ENCODE measurements at regions not wholly inside any gene's neighbourhood (a gene's known extent, or its start where the extent isn't known, plus 50 kb on each side); places are given as distances from the start of the nearest gene placed in this dataset.
A peak's percentile ranks its signal among the peaks of the same experiment; 100 is the strongest.

DNA sequence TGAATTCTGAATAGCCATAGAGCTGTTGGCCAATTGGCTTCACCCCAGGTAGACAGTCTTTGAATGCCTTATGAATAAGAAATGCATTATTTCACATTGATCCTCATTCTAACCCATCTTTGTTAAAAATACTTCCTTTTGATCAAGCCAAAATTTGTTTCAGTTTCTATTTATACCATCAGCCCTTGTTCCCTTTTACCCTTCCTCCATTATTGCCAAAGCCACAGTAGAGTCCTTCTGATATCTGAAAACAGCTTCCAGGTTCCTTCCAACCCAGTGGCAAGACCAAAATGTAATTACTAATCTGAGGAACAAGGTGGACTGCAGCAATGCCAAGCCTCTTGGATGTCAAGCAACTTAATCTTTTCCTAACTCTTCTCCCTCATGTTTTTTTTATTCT, 458.8 kb downstream of the BUD13 start:
- DNase-seq (ENCODE audit: low read depth, low spot score) = no peak
- H3K4me3 ChIP-seq (ENCODE audit: low read length) = no peak overlapping the region

DNA sequence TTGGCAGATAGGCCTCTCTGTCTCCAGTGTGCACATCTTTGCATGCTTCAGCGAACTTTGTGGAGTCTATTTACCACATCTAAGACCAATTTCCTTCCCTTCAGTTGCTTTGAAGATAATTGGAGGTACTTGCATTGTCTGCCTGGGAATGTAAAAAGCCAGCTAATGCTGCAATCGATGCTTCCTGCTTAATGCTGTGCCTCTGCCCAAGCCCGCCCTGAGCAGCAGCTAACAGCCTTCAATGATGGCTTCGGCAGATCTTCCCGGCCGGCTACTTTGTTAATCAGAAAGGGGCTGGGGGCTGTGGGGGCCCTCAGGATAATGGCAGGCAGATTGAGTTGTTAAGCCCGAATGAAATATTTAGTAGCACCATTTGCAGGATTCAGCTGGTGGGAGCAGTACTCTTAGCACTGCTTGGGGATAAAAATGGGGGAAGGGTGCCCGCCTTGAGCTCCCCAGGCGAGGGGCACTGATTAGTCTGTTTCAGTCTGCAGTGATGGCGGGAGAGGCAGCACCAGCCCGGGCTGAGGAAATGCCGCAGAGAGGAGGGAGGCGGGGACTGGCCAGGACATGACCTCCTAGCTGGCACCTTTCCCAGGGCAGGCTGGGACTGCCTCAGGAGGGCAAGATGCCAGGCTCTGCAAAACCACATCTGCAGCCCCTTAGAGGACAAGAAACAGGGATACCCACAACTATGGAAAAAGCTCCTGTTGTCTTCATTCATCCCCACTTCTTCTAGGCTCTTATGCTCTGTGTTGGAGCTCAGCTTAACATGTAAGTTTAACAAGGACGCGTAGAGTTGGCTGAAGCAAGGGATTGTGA, 460.0 kb downstream of the BUD13 start:
- H3K4me3 ChIP-seq (ENCODE audit: low read length) = no peak overlapping the region
- peak; percentile 66 for DNase-seq (ENCODE audit: low read depth, low spot score)

DNA sequence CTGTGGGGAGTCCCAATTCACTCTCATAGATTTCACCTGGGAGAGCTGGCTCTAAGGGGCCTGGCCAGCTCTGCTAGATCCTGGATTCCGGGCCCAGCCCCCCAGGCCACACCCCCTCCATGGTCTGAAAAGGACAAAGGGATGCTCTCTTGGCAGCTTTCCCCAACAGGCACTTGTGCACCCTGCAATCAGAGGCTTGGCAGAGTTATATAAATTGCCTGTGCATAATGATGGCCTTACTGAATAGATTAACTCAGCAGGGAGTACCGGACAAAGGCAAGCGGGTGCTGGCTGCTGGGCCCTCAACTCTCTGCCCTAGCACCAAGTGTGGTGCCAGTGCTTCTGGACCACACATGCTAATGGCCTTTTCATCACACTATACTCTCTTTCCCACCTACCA, 461.6 kb downstream of the BUD13 start:
- H3K4me3 ChIP-seq (ENCODE audit: low read length) = no peak overlapping the region
- no peak for DNase-seq (ENCODE audit: low read depth, low spot score)

DNA sequence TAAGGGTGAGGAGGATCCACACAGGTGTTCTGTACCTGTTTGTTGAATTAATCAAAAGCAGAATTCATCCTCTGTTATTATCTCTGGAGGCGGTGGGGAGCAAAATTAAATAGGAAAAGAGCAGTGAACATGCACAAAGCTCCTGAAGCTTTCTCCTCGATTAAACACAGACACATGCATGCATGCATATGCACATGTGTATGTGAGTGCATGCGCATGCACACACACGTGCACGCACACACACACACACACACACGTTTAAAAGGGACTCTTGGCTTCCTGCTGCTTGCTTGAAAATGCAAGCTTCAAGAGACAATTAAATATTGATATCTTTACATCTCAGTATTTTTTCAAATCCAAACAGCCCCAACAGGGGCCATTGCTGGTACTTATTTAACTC, 462.1 kb downstream of the BUD13 start:
- no peak overlapping the region for H3K4me3 ChIP-seq (ENCODE audit: low read length)
- no peak for DNase-seq (ENCODE audit: low read depth, low spot score)

DNA sequence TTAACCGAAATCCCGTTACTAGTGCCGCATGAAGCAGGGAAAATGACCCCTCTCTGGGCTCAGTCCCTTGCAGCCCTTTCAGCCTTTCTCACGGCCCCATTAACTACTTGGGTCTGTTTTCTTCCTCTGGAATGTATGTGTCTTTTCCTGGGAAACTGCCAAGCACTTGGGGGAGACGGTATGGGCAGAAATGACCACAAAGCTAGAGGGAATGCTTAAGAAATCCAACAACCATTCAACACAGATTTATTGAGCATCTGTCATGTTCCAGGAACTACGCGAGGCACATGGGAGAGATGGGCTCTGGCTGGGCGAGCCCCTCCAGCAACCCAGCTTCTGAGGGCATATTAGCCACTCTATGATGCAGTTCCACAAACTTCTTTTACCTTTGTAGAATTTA, 462.6 kb downstream of the BUD13 start:
- no peak overlapping the region for H3K4me3 ChIP-seq (ENCODE audit: low read length)
- DNase-seq (ENCODE audit: low read depth, low spot score) = no peak

DNA sequence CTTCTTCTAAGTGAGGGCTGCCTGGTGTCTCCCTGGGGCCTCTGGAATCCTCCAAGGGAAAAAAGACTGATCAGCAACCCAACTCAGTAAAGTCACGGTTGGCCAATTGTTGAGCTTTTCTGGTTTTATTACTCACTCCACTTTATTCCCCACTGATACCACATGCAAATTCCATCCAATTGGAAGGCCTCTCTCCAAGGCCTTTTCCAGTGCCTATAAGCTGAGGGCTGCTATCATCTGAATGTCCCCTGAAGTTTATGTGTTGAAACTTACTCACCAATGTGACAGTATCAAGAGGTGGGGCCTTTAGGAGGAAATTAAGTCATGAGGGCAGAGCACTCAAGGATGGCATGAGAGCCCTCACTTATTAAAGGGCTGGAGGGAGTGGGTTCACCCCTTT, 463.3 kb downstream of the BUD13 start:
- no peak for DNase-seq (ENCODE audit: low read depth, low spot score)
- no peak overlapping the region for H3K4me3 ChIP-seq (ENCODE audit: low read length)

DNA sequence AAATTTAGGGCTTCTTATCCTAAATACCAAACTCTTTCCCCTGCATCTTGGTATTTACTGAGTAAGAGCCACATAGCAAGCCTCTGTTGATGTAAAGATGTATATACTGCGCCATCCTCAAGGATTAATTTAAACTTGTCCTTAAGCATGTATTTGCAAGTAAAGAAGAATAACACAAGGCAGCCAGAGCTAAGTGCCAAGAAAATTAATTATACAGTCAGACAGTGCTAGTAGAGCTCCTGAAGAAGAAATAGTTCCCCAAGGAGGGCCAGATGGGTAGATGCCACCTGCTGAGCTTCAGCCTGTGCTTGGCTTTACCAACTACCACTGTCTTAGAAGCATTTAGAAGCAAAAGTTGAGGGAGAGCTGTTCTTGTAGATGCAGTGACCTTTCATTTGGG, 470.0 kb downstream of the BUD13 start:
- no peak for DNase-seq (ENCODE audit: low read depth, low spot score)
- no peak overlapping the region for H3K4me3 ChIP-seq (ENCODE audit: low read length)

DNA sequence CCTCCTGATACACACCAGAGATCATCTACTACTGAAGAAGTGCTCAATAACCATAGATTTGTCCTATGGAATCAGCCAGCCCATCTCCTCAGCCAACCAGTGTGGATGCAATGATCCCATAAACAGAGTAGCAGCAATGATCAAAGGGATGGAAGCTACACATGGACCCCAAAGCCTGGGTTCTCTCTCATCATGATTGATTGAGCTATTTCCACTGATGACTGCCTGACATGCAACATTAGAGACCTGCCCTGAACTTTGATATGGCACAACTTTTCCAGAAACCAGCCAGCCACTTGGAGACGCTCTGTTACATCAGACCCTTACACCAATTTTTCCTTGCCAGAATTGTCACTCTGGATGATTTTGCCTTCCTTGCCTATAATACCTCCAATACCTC, 471.6 kb downstream of the BUD13 start:
- no peak for DNase-seq (ENCODE audit: low read depth, low spot score)
- no peak overlapping the region for H3K4me3 ChIP-seq (ENCODE audit: low read length)

DNA sequence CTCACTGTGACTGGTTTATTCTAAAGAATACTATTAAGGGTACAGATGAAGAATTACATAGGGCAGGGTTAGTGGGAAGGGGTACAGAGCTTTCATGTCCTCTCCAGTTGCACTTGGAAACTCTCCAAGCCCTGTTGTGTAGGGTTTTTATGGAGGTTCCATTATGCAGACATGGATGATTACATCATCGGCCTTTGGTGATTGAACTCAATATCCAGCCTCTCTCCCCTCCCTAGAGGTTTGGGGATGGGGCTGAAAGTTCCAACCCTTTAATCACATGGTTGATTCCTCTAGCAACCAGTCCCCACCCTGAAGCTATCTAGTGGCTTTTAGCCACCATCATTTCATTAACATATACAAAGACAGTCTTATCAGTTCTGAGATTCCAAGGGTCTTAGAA, 472.6 kb downstream of the BUD13 start:
- DNase-seq (ENCODE audit: low read depth, low spot score) = no peak
- H3K4me3 ChIP-seq (ENCODE audit: low read length) = no peak overlapping the region

DNA sequence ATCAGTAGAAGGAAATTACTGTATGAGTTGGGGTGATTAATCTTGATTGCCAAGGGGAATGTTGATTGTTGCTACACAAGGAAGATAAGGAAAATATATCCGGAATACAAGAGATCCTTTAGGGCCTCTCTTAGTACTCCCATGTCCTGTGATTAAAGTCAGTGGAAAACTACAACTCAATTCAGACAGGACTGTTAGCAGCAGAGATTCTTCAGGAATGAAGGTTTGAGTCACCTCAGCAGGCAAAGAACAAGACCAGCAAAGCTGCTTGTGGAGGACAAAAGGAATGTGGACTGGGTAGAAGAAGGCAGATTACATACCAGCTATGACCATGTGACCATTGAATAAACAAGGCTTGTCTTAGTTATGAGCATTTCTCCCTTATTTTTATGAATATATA, 478.2 kb downstream of the BUD13 start:
- DNase-seq (ENCODE audit: low read depth, low spot score) = no peak
- H3K4me3 ChIP-seq (ENCODE audit: low read length) = no peak overlapping the region

DNA sequence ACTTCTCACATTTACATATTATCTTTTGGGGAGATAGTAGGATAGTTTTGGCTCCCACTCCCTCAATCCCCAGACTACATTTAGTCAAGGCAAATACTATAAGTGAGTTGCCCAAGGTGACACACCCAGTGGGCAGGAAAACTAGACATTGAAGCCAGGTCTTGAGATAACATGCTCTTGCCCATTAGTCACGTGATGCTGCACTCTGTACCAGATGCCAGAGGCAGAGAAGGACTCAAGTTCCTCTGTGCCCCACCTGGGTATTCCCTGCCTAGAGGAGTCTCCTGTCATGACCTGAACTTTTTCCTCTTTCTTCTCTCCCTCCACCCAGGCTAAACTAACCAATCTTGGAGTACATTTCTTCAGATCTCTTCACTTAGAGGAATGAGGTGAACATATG, 484.9 kb downstream of the BUD13 start:
- H3K4me3 ChIP-seq (ENCODE audit: low read length) = no peak overlapping the region
- DNase-seq (ENCODE audit: low read depth, low spot score) = no peak

DNA sequence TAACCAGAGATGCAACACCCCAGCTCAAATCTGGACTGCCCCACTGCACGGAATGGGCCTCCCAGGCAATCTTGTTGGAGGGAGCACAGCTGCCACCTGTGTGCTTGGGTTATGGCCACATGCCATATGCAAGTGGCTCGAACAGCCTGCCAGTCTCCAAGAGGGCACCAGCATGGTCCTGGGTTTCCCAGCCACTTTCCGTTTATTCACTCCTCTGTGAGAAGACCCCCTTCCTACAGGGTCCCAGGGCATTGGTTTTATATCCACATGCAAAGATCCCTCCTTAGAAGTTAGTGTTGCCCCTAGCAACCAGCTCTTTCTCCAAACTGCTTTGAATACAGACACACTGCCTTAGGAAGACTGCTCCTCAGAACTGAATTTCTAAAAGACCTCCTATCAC, 487.8 kb downstream of the BUD13 start:
- H3K4me3 ChIP-seq (ENCODE audit: low read length) = no peak overlapping the region
- no peak for DNase-seq (ENCODE audit: low read depth, low spot score)

DNA sequence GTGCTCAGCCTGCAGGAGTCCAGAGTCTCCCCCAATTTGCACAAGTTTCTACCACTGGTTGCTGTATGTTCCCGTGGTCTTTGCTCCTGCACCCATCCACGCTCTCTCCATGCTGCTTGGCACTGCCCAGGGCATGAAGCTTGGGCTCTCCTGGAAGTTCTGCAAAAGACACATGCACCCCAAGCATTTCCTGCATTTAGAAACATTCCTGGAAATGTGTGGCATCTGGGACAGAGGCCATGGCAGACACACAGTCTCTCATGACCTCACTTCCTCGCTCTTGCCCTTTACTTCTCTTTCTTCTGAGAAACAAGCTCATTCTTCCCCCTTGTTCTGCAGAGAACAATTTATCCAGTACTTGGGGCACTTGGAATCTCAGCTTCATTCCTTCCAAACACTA, 489.5 kb downstream of the BUD13 start:
- no peak overlapping the region for H3K4me3 ChIP-seq (ENCODE audit: low read length)
- no peak for DNase-seq (ENCODE audit: low read depth, low spot score)

DNA sequence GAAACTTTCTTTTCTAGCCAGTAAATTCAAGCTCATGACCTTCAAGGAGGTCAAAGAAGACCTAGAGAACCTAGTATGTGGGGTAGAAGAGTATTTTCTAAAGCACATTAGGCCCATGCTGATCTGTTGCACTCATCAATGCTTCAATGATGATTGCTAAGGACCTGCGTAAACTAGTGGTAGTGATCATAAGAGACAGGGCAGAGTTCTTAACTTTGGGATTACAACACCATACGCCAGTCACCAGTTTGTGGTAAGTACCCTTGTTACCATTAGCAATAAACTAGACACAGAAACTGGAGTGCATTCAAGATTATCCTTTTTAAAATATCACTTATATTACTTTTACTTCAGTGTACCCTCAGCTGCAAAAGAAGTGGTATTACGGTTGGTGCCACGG, 490.3 kb downstream of the BUD13 start:
- no peak overlapping the region for H3K4me3 ChIP-seq (ENCODE audit: low read length)
- DNase-seq (ENCODE audit: low read depth, low spot score) = no peak

DNA sequence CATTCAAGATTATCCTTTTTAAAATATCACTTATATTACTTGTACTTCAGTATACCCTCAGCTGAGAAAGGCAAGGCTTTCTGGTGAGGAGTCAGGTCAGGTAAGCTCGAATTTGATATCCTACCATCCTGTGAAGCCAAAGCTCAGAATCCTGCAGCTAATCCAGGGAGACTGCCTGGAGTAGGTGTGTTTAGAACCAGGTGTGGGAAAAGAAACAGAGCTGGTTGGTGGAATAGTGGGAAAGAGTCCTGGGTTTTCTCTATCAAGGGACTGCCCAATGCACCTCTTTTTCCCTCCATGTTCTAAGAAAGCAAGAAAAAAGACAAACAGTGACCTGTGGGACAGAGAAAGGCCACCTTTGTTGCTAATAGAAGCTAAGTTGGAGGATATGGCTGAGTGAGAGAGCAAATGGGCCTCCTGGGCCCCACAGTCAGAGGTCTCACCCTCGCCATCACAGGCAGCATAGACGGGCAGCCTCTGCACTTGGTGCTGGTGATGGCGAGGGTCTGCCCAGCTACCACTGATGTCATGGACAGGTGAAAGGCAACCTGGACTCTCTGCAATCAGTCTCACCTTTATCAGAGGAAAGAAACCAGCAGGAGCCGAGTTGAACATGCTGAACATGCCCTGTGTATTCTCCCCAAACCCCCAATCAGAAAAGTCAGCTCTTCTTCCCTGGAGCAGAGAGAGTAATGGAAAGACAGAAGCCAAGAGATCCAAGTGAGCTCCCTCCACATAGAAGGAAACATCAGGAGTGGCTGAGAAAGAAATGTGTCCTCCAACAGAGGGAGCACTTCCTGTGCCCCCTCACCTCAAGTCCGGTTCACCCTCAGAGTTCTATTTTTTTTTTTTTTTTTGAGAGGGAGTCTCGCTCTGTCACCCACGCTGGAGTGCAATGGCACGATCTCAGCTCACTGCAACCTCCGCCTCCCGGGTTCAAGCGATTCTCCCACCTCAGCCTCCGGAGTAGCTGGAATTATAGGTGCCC, 491.3 kb downstream of the BUD13 start:
- no peak for DNase-seq (ENCODE audit: low read depth, low spot score)
- no peak overlapping the region for H3K4me3 ChIP-seq (ENCODE audit: low read length)

DNA sequence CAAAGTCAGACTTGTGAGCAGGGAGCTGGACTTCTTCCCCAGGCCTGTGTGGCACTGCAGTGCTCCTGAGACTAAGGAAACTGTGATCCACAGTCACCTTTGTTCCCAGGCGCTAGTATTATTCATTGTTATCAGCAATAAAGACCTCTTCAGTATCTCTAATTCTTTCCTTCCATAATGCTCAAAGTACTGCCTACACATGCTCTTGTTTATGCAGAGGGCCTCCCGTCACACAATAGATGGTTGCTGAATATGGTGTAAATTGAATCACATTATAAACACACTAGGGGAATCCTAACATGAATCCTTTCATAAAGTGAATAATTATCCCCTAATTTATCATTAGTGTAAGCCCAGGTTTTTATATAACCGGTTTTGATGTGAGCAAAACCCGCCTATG, 493.3 kb downstream of the BUD13 start:
- no peak for DNase-seq (ENCODE audit: low read depth, low spot score)
- no peak overlapping the region for H3K4me3 ChIP-seq (ENCODE audit: low read length)

DNA sequence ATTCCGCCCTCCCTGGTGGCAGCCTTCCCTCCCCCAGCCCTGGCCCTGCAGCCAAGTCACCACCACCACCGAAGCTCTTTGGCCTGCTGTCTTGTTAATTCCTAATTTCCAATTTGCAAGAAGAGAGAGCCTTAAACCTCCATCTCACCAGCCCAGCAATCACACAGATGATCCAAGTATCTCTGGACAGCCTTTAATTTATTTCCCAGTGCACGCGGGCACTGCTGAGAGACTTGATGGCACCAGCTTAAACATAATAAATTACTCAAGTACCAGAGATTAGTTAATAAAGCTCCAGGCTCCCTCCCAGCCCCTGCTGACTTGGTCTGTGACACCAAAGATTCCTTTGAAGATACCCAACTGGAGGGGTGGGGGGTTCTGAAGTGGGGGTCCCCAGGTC, 494.7 kb downstream of the BUD13 start:
- no peak for DNase-seq (ENCODE audit: low read depth, low spot score)
- H3K4me3 ChIP-seq (ENCODE audit: low read length) = no peak overlapping the region

DNA sequence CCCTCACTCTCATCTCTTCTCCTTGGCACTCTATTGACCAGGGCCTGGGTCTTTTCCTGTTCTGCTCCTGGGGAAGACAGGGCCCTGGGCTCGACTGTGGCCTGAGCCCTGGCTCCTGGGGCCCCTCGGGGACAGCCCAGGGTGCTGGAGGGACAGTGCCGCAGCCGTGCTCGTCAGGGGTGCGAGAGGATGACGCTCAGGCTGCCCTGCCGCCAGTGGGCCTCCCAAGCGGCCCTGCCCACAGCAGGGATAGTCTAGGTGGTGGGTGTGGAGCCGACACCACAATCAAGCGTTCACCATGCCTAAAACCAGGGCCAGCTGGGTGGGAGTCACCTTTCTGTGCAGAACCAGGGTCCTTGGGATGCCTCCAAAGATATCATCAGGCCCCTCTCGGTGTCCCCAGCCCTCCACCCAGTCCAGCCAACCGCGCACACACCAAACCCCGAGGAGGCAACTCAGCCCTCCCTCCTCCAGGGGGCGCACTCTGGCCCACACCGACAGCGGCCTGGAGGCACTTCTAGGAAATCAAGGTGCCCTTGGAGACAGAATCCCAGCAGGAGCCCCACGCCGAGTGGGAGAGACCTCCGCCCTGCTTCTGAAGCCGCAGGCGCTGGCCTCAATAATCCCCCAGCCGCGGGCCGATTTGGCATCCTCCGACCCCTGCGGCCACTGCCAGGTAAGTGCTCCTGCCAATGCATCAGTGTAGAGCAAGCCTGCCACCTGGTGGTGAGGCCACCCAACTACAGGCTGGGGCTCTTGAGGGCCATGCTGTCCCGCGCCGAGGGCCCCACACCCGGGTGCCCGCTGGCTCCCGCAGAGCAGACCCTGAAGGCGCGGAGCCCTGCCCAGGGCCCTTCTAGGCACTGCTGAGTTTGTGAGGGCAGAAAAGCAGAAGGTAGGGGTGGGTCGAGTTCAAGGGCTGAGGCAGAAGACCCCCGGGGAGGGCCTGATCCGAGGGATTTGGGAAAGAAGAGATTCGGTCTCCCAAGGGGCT, 496.4 kb downstream of the BUD13 start:
- peak; percentile 76 for DNase-seq (ENCODE audit: low read depth, low spot score)
- H3K4me3 ChIP-seq (ENCODE audit: low read length) = peak overlapping the region; percentile 46

DNA sequence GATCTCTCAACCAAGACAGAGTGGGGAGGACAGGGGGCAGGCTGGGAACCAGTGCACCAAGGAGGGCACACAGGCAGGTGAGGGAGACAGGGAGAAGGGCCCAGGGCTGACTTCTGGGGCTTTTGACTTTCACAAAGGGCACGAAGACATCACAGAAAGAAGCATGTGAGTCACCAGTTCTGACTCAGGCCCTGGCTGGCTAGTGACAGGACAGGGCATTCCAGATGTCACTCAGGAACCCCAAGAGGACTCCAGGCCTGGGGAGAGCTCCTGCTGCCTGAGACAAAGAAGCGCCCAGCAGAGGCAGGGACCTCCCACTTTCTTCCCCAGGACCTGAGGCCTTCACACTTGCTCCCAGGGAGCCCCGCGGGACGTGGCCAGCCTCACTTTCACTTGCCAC, 497.2 kb downstream of the BUD13 start:
- H3K4me3 ChIP-seq (ENCODE audit: low read length) = no peak overlapping the region
- no peak for DNase-seq (ENCODE audit: low read depth, low spot score)

All from Jurkat, Clone E6-1 (cell line).